T-helper 17 cell (primary cell): ENCODE measurements at regions not wholly inside any gene's neighbourhood (a gene's known extent, or its start where the extent isn't known, plus 50 kb on each side); places are given as distances from the start of the nearest gene placed in this dataset.

ENCODE experiments used
- ATAC-seq: fragments of 150-1000 bp; cut with Tn5 transposase; 2 replicates; pipeline ENCODE4 v1.10.0; 2021; ENCODE audit warnings: mild to moderate bottlenecking, moderate library complexity
- DNase-seq, 3 donors: peaks; one replicate each; pipeline versions ENCODE4 v3.0.0 to v3.0.0-alpha.2; 2020 to 2021
- H3K9me3 ChIP-seq: one replicate; pipeline ENCODE4 v1.7.0; 2013; ENCODE audit warnings: low read length, mild to moderate bottlenecking; ENCODE audit not compliant: control insufficient read depth, poor library complexity, severe bottlenecking
- H3K27ac Mint-ChIP-seq: one replicate; pipeline ENCODE4 v1.8.0; 2022; ENCODE audit warnings: mild to moderate bottlenecking, moderate library complexity, mixed read lengths
- H3K27me3 Mint-ChIP-seq: one replicate; pipeline ENCODE4 v1.8.0; 2022; ENCODE audit warnings: mixed read lengths
- H3K36me3 Mint-ChIP-seq: one replicate; pipeline ENCODE4 v1.8.0; 2022; ENCODE audit warnings: low read depth, mixed read lengths
- H3K4me1 Mint-ChIP-seq: one replicate; pipeline ENCODE4 v1.8.0; 2022; ENCODE audit warnings: mild to moderate bottlenecking, mixed read lengths
- H3K4me3 Mint-ChIP-seq: one replicate; pipeline ENCODE4 v1.8.0; 2022; ENCODE audit warnings: mild to moderate bottlenecking, moderate library complexity, mixed read lengths

GRCh38 chr17:51372345-51373004 is 112.1 kb downstream of the UTP18 start:
- DNase-seq = no peak
- peak; percentile 54 for ATAC-seq
- H3K4me1 Mint-ChIP-seq = peaks cover 12% of the 10 kb centered on the region
- no peaks in the 10 kb centered on the region for H3K9me3 ChIP-seq
- H3K27me3 Mint-ChIP-seq = peaks cover 13% of the 10 kb centered on the region
- no peak overlapping the region for H3K4me3 Mint-ChIP-seq
- H3K36me3 Mint-ChIP-seq = no peaks in the 10 kb centered on the region
- H3K27ac Mint-ChIP-seq = peak overlapping the region; percentile 83

GRCh38 chr17:51373489-51374152 is 113.3 kb downstream of the UTP18 start:
- H3K36me3 Mint-ChIP-seq = no peaks in the 10 kb centered on the region
- peaks cover 9% of the 10 kb centered on the region for H3K27me3 Mint-ChIP-seq
- H3K4me3 Mint-ChIP-seq = no peak overlapping the region
- no peak overlapping the region for H3K27ac Mint-ChIP-seq
- peaks cover 12% of the 10 kb centered on the region for H3K4me1 Mint-ChIP-seq
- H3K9me3 ChIP-seq = no peaks in the 10 kb centered on the region
- ATAC-seq (no peak), DNase-seq (no peak)

GRCh38 chr17:51374209-51374608 is 113.9 kb downstream of the UTP18 start:
- Mint-ChIP-seq H3K36me3 (no peaks in the 10 kb centered on the region), H3K27ac (no peak overlapping the region)
- no peak for ATAC-seq

GRCh38 chr17:51375771-51376170 is 115.4 kb downstream of the UTP18 start:
- Mint-ChIP-seq H3K27me3 (peaks cover 5% of the 10 kb centered on the region), H3K4me3 (no peak overlapping the region), H3K27ac (no peak overlapping the region), H3K36me3 (no peaks in the 10 kb centered on the region), H3K4me1 (peaks cover 12% of the 10 kb centered on the region)
- no peaks in the 10 kb centered on the region for H3K9me3 ChIP-seq
- no peak for DNase-seq
- no peak for ATAC-seq

More at GRCh38 chr17:51374209-51374608, 113.9 kb downstream of the UTP18 start:
- DNase-seq = no peak
- H3K9me3 ChIP-seq = no peaks in the 10 kb centered on the region
- Mint-ChIP-seq H3K4me3 (no peak overlapping the region), H3K27me3 (peaks cover 9% of the 10 kb centered on the region), H3K4me1 (peaks cover 12% of the 10 kb centered on the region)

- no peak overlapping the region for H3K27ac Mint-ChIP-seq
- H3K4me3 Mint-ChIP-seq = no peak overlapping the region
- H3K36me3 Mint-ChIP-seq = no peaks in the 10 kb centered on the region
- ATAC-seq = no peak
- H3K27me3 Mint-ChIP-seq = peaks cover 5% of the 10 kb centered on the region
- DNase-seq = no peak
- H3K4me1 Mint-ChIP-seq = peaks cover 8% of the 10 kb centered on the region
- H3K9me3 ChIP-seq = no peaks in the 10 kb centered on the region
These were observed 116.4 kb downstream of the UTP18 start for GRCh38 chr17:51376739-51377138.

GRCh38 chr17:51381262-51381661 is 120.9 kb downstream of the UTP18 start:
- ATAC-seq = no peak
- DNase-seq = no peak
- Mint-ChIP-seq H3K27me3 (peaks cover 3% of the 10 kb centered on the region), H3K27ac (no peak overlapping the region), H3K4me3 (no peak overlapping the region), H3K4me1 (peaks cover 2% of the 10 kb centered on the region), H3K36me3 (no peaks in the 10 kb centered on the region)
- no peaks in the 10 kb centered on the region for H3K9me3 ChIP-seq

- H3K36me3 Mint-ChIP-seq = peaks cover 2% of the 10 kb centered on the region
- H3K27me3 Mint-ChIP-seq = peaks cover 21% of the 10 kb centered on the region
- H3K4me1 Mint-ChIP-seq = no peaks in the 10 kb centered on the region
- no peaks in the 10 kb centered on the region for H3K9me3 ChIP-seq
- no peak for DNase-seq
- no peak overlapping the region for H3K27ac Mint-ChIP-seq
- H3K4me3 Mint-ChIP-seq = no peak overlapping the region
- ATAC-seq = no peak
These were observed 124.9 kb downstream of the UTP18 start for GRCh38 chr17:51385208-51385607.

GRCh38 chr17:51387582-51387981 is 127.2 kb downstream of the UTP18 start:
- ATAC-seq (no peak), DNase-seq (no peak)
- Mint-ChIP-seq H3K4me1 (peaks cover 2% of the 10 kb centered on the region), H3K27ac (no peak overlapping the region), H3K4me3 (no peak overlapping the region), H3K27me3 (peaks cover 41% of the 10 kb centered on the region), H3K36me3 (peaks cover 4% of the 10 kb centered on the region)
- H3K9me3 ChIP-seq = no peaks in the 10 kb centered on the region

GRCh38 chr17:51387986-51388385 is 127.6 kb downstream of the UTP18 start:
- Mint-ChIP-seq H3K36me3 (peaks cover 4% of the 10 kb centered on the region), H3K4me3 (no peak overlapping the region), H3K4me1 (peaks cover 2% of the 10 kb centered on the region), H3K27ac (no peak overlapping the region), H3K27me3 (peaks cover 41% of the 10 kb centered on the region)
- H3K9me3 ChIP-seq = no peaks in the 10 kb centered on the region
- ATAC-seq (no peak), DNase-seq (no peak)

GRCh38 chr17:51389875-51390274 is 129.5 kb downstream of the UTP18 start:
- Mint-ChIP-seq H3K27me3 (peaks cover 41% of the 10 kb centered on the region), H3K4me1 (peaks cover 2% of the 10 kb centered on the region), H3K27ac (no peak overlapping the region), H3K36me3 (peaks cover 4% of the 10 kb centered on the region), H3K4me3 (no peak overlapping the region)
- DNase-seq (no peak), ATAC-seq (no peak)
- H3K9me3 ChIP-seq = no peaks in the 10 kb centered on the region

GRCh38 chr17:51391982-51392654 is 131.8 kb downstream of the UTP18 start:
- Mint-ChIP-seq H3K27ac (peak overlapping the region; percentile 39), H3K4me1 (peaks cover 2% of the 10 kb centered on the region), H3K4me3 (no peak overlapping the region), H3K27me3 (peaks cover 36% of the 10 kb centered on the region), H3K36me3 (peaks cover 4% of the 10 kb centered on the region)
- no peaks in the 10 kb centered on the region for H3K9me3 ChIP-seq
- DNase-seq (no peak), ATAC-seq (no peak)

GRCh38 chr17:51395621-51396020 is 135.3 kb downstream of the UTP18 start:
- peaks cover 3% of the 10 kb centered on the region for H3K36me3 Mint-ChIP-seq
- no peak for DNase-seq
- peaks cover 2% of the 10 kb centered on the region for H3K4me1 Mint-ChIP-seq
- no peak overlapping the region for H3K27ac Mint-ChIP-seq
- H3K27me3 Mint-ChIP-seq = peaks cover 16% of the 10 kb centered on the region
- no peak for ATAC-seq
- H3K9me3 ChIP-seq = no peaks in the 10 kb centered on the region
- no peak overlapping the region for H3K4me3 Mint-ChIP-seq

- Mint-ChIP-seq H3K27ac (no peak overlapping the region), H3K4me3 (no peak overlapping the region), H3K27me3 (no peaks in the 10 kb centered on the region), H3K36me3 (no peaks in the 10 kb centered on the region), H3K4me1 (no peaks in the 10 kb centered on the region)
- H3K9me3 ChIP-seq = no peaks in the 10 kb centered on the region
- DNase-seq = no peak
- ATAC-seq = no peak
These were observed 137.2 kb downstream of the UTP18 start for GRCh38 chr17:51397361-51398127.
